SK-N-SH treated with all-trans-retinoic acid at 6 μM for 48 hours (cell line): ENCODE measurements at regions not wholly inside any gene's neighbourhood (a gene's known extent, or its start where the extent isn't known, plus 50 kb on each side); places are given as distances from the start of the nearest gene placed in this dataset.

Experiments
- ARNTL ChIP-seq: fragments of 450-650 bp; formaldehyde crosslinking; IDR thresholded peaks from 2 replicates; pipeline ENCODE4 v1.5.0; 2020; ENCODE audit warnings: low read depth, mild to moderate bottlenecking, moderate library complexity, borderline replicate concordance
- BACH2 ChIP-seq: fragments of 250-450 bp; sonication (Bioruptor Pico); IDR thresholded peaks from 2 replicates; pipeline ENCODE4 v1.9.0; 2021; ENCODE audit warnings: mild to moderate bottlenecking, borderline replicate concordance
- CSRNP3 ChIP-seq: fragments of 250-450 bp; sonication (Bioruptor Pico); IDR thresholded peaks from 2 replicates; pipeline ENCODE4 v1.5.1; 2021; ENCODE audit warnings: mild to moderate bottlenecking, moderate library complexity
- ESRRG ChIP-seq: fragments of 250-450 bp; sonication (Bioruptor Pico); IDR thresholded peaks from 2 replicates; pipeline ENCODE4 v1.6.1; 2021; ENCODE audit warnings: mild to moderate bottlenecking
- PATZ1 ChIP-seq: fragments of 250-450 bp; sonication (Bioruptor Pico); IDR thresholded peaks from 2 replicates; pipeline ENCODE4 v1.8.0; 2020; ENCODE audit warnings: mild to moderate bottlenecking, moderate library complexity, borderline replicate concordance
- POU6F1 ChIP-seq: fragments of 250-450 bp; sonication (Bioruptor Pico); IDR thresholded peaks from 2 replicates; pipeline ENCODE4 v1.8.0; 2021; ENCODE audit warnings: low read depth, mild to moderate bottlenecking, moderate library complexity, borderline replicate concordance
- PPARA ChIP-seq: fragments of 250-450 bp; sonication (Bioruptor Pico); IDR thresholded peaks from 2 replicates; pipeline ENCODE4 v1.5.0; 2020; ENCODE audit warnings: mild to moderate bottlenecking, borderline replicate concordance
- RARB ChIP-seq: fragments of 250-450 bp; sonication (Bioruptor Pico); IDR thresholded peaks from 2 replicates; pipeline ENCODE4 v1.8.0; 2021; ENCODE audit warnings: mild to moderate bottlenecking, moderate library complexity
- TCF4 ChIP-seq: fragments of 250-450 bp; sonication (Bioruptor Pico); IDR thresholded peaks from 2 replicates; pipeline ENCODE4 v1.8.0; 2021; ENCODE audit warnings: mild to moderate bottlenecking, moderate library complexity, borderline replicate concordance
- TOX ChIP-seq: fragments of 250-450 bp; sonication (Bioruptor Pico); IDR thresholded peaks from 2 replicates; pipeline ENCODE4 v1.8.0; 2021; ENCODE audit warnings: mild to moderate bottlenecking, moderate library complexity, borderline replicate concordance
- ZFP3 ChIP-seq: fragments of 250-450 bp; sonication (Bioruptor Pico); IDR thresholded peaks from 2 replicates; pipeline ENCODE4 v1.5.0; 2020; ENCODE audit warnings: mild to moderate bottlenecking, moderate library complexity
- ZNF70 ChIP-seq: fragments of 450-650 bp; formaldehyde crosslinking; IDR thresholded peaks from 2 replicates; pipeline ENCODE4 v1.5.0; 2020; ENCODE audit warnings: mild to moderate bottlenecking, moderate library complexity

GRCh38 chr9:108186642-108187395 is 669.0 kb downstream of the ACTL7B start:
- TF ChIP-seq PPARA (no peak), CSRNP3 (CRISPR knock-in tag) (no peak), ZNF70 (no peak), ZFP3 (CRISPR knock-in tag) (no peak), POU6F1 (CRISPR knock-in tag) (no peak), PATZ1 (no peak), RARB (no peak), TOX (no peak), ESRRG (CRISPR knock-in tag) (no peak), BACH2 (CRISPR knock-in tag) (no peak), ARNTL (no peak), TCF4 (CRISPR knock-in tag) (no peak)
